HL-60/S4 (cell line): ENCODE measurements at regions not wholly inside any gene's neighbourhood (a gene's known extent, or its start where the extent isn't known, plus 50 kb on each side); places are given as distances from the start of the nearest gene placed in this dataset.
"Not testable (repeated sequence)": the region's sequence is repeated elsewhere in the genome, so short reads cannot be mapped to it uniquely, and the experiment has no call there.

Experiments used
- in situ Hi-C: fragments of 300-500 bp; cut with MboI; formaldehyde crosslinking; loops from 2 replicates; pipeline ENCODE4 v1.14.3; 2022; ENCODE audit warnings: low sequenced_read_pairs

- in situ Hi-C loops = no loop called here
Observed at GRCh38 chr5:74404574-74405508, 235.7 kb downstream of the ENC1 start.

DNA sequence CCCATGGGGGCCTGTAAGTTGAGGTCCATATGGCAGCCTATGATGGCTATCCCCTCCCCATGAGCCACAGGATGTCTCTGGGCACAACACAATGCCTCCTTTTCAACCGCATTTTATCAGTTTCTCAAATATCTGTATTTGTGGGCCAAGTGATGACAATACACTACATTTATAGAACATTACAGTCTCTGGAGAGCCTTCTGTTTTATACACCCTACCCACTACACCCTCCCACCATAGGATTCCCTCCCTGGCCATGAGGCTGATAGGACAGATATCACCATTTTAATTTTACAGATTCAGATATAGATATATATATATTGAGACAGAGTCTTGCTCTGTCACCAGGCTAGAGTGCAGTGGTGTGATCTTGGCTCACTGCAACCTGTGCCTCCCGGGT, 236.8 kb downstream of the ENC1 start:
- in situ Hi-C loops = no loop called here

DNA sequence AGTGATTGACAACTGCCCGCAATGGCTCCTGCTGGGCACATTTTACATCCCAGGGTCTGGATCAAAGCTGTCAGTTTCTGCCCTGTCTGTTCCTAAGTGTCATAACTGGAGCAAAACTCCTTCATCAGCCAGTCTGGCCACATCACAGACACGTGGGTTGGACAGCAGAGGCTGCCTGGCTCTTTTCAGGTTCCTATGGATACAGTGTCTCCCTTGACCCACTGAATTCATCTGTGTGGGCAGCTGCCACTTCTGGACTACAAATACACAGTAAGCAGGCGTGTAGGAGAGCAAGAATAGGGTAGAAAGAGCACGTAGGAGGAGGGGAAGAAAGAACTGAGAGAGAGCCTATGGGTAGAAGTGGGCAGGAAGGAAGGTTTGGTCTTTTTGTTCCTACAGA, 238.0 kb downstream of the ENC1 start:
- in situ Hi-C loops = no loop called here

- in situ Hi-C loops = no loop called here
Observed at GRCh38 chr5:74401946-74402320, 238.6 kb downstream of the ENC1 start.

DNA sequence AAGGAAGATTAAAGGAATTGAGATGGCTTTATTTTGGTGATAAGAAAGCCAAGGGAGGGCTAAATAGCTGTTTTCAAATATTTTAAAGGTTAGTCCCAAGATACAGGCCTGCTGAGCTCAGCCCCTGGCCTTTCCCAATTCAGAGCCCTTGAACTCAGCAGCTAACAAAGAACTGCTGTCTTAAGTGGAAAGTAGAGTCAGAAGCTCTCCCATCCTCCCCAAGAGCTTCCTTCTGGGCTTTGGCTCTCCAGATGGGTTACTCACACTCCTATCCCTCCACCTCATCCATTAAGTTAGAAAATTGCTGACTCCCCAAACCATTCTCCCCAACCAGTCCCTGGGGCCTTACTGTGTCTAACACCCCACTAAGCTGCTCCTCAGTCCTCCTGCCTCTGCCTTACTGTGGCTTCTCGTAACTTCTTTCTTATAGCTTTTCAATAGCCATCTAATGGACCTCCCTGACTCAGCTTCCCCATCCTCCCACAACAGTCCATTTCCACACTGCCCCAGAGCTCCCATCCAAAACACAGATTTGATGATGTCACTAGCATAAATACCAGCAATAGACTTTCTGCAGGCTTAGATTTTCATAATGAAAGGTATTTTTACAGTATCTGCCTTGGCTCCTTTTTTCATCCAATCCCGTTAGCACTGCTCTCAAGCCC, 239.1 kb downstream of the ENC1 start:
- in situ Hi-C loops = no loop called here

GRCh38 chr5:74400067-74400466, 240.5 kb downstream of the ENC1 start:
- in situ Hi-C loops = no loop called here

- in situ Hi-C loops = loop anchor here (10.0 kb wide), 1 partner anchor 248 kb away; the partner anchor contains the start of gene ENC1
Observed at GRCh38 chr5:74396913-74397622, 243.5 kb downstream of the ENC1 start.

GRCh38 chr5:74394916-74395880, 245.3 kb downstream of the ENC1 start:
- in situ Hi-C loops = loop anchor here (10.0 kb wide), 1 partner anchor 250 kb away; the partner anchor contains the start of gene ENC1

GRCh38 chr5:74394528-74394915, 246.0 kb downstream of the ENC1 start:
- in situ Hi-C loops = loop anchor here (10.0 kb wide), 1 partner anchor 250 kb away; the partner anchor contains the start of gene ENC1

DNA sequence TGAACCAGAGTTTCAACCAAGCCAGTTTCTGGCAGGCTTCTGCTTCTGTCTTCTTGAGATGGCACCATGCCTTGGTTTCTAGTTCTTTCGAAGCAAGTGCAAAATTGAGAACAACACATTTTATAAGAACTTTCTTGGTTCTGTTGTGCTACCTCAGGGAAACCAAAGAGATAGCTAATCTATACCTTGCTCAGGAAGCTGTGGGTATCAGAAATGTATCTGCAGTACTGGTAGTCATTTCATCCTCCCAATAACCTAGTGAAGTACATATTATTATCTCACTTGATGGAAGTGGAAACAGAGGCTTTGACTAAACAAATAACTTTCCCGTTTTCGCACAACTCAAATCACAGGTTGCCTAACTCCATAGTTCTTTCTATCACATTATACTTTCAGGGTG, 246.6 kb downstream of the ENC1 start:
- in situ Hi-C loops = loop anchor here (10.0 kb wide), 1 partner anchor 251 kb away; the partner anchor contains the start of gene ENC1

DNA sequence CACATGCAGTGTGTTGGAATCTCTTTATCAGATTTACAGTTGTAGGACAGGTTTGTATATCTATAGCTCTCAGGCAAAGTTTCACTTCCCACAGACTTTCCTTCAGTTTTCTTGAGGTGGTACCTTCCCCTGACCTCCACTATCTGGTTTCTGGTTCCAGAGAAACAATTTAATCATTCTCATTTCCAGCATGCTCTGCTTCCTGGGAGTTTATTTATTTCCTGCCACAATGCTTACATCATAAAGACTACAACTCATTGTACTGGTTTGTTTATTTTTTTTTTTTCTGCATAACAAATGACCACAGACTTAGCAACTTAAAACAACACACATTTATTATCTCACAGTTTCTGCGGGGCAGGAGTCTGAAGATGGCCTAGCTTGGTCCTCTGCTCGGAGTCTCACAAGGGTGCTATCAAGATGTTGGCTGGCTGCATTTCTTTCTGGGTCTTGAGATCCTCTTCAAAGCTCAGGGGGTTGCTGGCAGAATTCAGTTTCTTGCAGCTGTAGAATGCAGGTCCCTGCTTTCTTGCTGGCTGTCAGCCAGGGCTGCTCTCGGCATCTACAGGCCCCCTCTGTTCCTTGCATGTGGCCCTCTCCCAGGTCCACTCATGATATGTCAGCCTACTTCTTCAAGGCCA, 247.7 kb downstream of the ENC1 start:
- in situ Hi-C loops = loop anchor here (10.0 kb wide), 1 partner anchor 252 kb away; the partner anchor contains the start of gene ENC1

DNA sequence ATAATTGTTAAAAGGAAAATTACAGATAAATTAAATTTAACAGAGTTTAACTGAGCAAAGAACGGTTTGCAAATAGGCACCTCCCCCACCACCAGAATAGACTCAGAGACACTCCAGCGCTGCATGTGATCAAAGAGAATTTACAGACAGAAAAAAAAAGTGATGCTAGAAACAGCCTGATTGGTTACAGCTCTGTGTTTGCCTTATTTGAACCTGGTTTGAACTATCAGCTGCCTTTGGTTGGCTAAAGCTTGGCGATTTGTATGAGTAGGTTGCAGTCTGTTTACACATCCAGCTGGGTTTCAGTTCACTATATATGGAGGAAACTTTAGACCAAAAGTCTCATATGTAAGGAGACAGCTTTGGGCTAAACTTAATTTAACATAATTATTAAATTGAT, 249.1 kb downstream of the ENC1 start:
- in situ Hi-C loops = loop anchor here (10.0 kb wide), 1 partner anchor 253 kb away; the partner anchor contains the start of gene ENC1

- in situ Hi-C loops = loop anchor here (10.0 kb wide), 1 partner anchor 254 kb away; the partner anchor contains the start of gene ENC1
Observed at GRCh38 chr5:74390822-74391221, 249.7 kb downstream of the ENC1 start.

DNA sequence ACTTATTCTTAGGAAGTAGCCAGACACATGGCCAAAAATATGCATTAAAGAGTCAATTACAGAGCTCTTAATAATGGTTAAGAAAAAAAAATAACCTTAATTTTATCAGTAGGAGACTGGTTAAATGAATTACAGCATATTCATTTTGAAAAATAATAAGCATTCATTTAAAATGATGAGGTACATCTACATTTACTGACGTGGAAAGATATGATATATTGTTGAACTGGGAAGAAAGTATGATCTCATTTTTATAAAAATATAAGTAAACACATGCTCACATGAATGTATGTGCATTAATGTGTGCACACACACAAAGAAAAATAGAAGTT, 250.3 kb downstream of the ENC1 start:
- in situ Hi-C loops = loop anchor here (10.0 kb wide), 1 partner anchor 255 kb away; the partner anchor contains the start of gene ENC1

DNA sequence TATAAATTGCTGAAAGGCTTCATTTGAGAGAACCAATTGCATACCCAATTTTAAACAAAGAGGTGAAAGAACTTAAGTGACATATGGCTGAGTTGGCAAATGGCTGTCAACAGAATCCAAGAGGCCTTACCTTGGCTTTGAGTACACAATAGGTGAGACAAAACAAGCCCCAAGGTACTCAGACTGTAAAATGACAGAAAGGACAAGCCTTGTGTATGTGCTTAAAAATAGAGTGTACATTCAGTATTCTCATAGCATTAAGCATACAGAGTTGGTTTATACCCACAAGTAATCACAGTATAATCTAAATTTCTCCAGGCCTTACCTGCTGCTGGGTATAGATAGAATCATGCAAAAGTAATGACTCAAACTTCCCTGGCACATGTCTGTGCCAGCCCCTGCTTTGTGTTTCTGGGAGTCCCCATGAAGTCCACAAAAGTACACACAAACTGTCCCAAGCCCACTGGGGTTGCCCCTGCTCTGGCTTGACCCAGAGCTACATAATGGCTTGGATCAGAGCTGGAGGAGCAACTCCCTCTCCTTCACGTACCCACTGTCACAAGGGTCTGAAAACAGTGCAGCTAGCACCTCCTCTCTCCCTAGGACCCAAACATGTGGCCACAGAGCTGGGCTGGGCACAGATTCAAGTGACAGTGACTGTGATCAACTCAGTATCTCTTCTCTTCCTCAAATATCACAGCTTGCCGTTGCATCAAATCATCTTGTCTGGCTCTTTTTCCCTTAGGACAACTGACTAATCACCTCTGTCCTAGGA, 250.8 kb downstream of the ENC1 start:
- in situ Hi-C loops = loop anchor here (10.0 kb wide), 1 partner anchor 255 kb away; the partner anchor contains the start of gene ENC1

DNA sequence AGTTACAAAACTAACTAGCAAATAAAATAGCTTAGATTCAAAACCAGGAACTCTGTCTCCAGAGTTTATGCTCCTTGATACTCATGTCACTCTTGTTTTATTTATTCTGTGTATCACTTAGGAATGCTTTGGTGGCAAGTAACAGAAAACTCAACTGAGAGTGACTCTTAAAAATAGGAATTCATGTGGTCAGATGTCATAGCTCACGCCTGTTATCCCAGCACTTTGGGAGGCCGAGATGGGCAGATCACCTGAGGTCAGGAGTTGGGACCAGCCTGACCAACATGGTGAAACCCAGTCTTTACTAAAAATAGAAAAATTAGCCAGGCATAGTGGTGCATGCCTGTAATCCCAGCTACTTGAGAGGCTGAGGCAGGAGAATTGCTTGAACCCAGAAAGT, 252.1 kb downstream of the ENC1 start:
- in situ Hi-C loops = not testable (repeated sequence)

DNA sequence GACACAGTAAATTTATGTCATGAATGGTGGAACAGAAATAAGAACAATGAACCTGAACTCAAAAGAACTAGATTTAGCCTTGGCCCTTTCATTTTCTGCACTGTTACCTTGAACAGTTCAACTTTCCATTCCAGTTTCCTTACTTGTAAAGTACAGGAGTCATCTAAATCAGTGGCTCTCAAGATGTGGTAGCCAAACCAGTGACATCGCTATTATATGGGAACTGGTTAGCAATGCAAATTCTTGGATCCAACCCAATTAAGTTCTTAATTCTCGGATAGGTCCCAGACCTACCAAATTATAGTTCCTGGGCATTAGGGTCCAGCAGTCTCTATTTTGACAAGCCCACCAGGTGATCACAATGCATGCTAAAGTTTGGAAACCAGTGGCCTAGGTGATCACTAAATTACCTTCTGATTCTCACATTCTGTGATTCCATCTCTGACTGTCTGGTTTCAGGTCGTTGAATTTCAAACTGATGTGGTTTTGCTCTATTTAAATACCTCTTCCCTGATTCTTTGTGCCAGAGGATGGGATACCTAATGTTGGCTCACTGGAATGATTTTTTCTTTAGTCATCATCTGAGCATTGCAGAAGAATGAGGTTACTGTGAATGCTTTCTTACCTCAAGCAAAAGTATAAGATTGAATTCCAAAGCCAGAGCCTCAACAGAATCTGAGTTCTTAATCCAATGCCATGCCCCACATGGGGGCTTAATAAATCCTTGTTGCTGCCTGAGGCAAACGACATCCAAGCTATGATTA, 253.8 kb downstream of the ENC1 start:
- in situ Hi-C loops = no loop called here

- in situ Hi-C loops = no loop called here
Observed at GRCh38 chr5:74384851-74385250, 255.7 kb downstream of the ENC1 start.
